DOHH2 (cell line): ENCODE measurements at regions not wholly inside any gene's neighbourhood (a gene's known extent, or its start where the extent isn't known, plus 50 kb on each side); places are given as distances from the start of the nearest gene placed in this dataset.

Experiments
- CTCF ChIP-seq: fragments of 200-600 bp; sonication (generic); IDR thresholded peaks from one replicate; pipeline ENCODE4 v1.5.1; 2014; ENCODE audit warnings: antibody characterized with exemption, mild to moderate bottlenecking, low read depth, low read length; ENCODE audit not compliant: poor library complexity, severe bottlenecking
- EZH2phosphoT487 ChIP-seq: fragments of 200-600 bp; sonication (generic); IDR thresholded peaks from 2 replicates; pipeline ENCODE4 v1.6.1; 2017; ENCODE audit warnings: borderline replicate concordance, mild to moderate bottlenecking, antibody characterized with exemption, low read length, moderate library complexity, mixed read lengths

GRCh38 chr4:120443116-120443515 lies 376.5 kb upstream of the MAD2L1 start:
- TF ChIP-seq CTCF (no peak), EZH2phosphoT487 (no peak)
